Body of pancreas (tissue), 4 donors: ENCODE measurements at regions not wholly inside any gene's neighbourhood (a gene's known extent, or its start where the extent isn't known, plus 50 kb on each side); places are given as distances from the start of the nearest gene placed in this dataset.

Experiments
- CTCF ChIP-seq, 7 experiments: fragments of 450-650 bp in 4 of 7; fragments of 200-600 bp in 3 of 7; sonication (generic) in 3 of 7; IDR thresholded peaks; one replicate each; pipeline ENCODE4 v1.5.1; 2016 to 2019; ENCODE audit warnings: antibody characterized with exemption in 7 of 7
- POLR2A ChIP-seq, 3 donors: fragments of 450-650 bp; IDR thresholded peaks; one replicate each; pipeline ENCODE4 v1.6.1; 2016; ENCODE audit warnings: antibody characterized with exemption in 3 of 3, mild to moderate bottlenecking in 2 of 3

GRCh38 chr6:164991573-164991972 lies 317.8 kb downstream of the C6orf118 start:
- TF ChIP-seq POLR2A (IDR thresholded peaks at IDR 0.05) (no peak), CTCF (IDR thresholded peaks at IDR 0.05) (no peak)
